HCT116 (cell line): ENCODE measurements at regions not wholly inside any gene's neighbourhood (a gene's known extent, or its start where the extent isn't known, plus 50 kb on each side); places are given as distances from the start of the nearest gene placed in this dataset.

ENCODE experiments used
- ATAC-seq: fragments of 200-7000 bp; cut with Tn5 transposase; 2 replicates; pipeline ENCODE4 v1.9.1; 2020; ENCODE audit warnings: mild to moderate bottlenecking, moderate library complexity
- BruUV-seq: library from RNA; stranded (reverse); fragments of 400-500 nt; replicated peaks from 2 replicates; lab custom pipeline; 2021; lab: Mats Ljungman, UMichigan
- CTCF ChIA-PET: fragments of 300-600 bp; sonication (Branson Sonifier 250); formaldehyde crosslinking; loops from one replicate; lab custom pipeline; 2021; ENCODE audit warnings: antibody characterized with exemption; lab: Charles Lee
- POLR2A ChIA-PET: fragments of 300-600, 350-600 bp; sonication (Branson Sonifier 250); formaldehyde crosslinking; loops from one replicate; lab custom pipeline; 2021; ENCODE audit warnings: antibody characterized with exemption; lab: Charles Lee
- RAD21 ChIA-PET, 2 experiments: fragments of 300-600 bp; sonication (Branson Sonifier 250); formaldehyde crosslinking; loops; one replicate each; lab custom pipeline; 2023; ENCODE audit warnings: low total read pairs in 2 of 2; ENCODE audit not compliant: uncharacterized antibody in 2 of 2, unreplicated experiment in 2 of 2, low non-redundant PET in 1 of 2; lab: Charles Lee
- DNase-seq: peaks from one replicate; pipeline ENCODE4 v3.0.0-alpha.2; 2010; ENCODE audit warnings: low read depth, low spot score
- H2AFZ ChIP-seq: fragments of 200-600 bp; shearing (Covaris generic), sonication (generic); 2 replicates; pipeline ENCODE4 v1.6.1; 2017; ENCODE audit warnings: low read depth, mixed run types, mixed read lengths, antibody characterized with exemption, low read length; ENCODE audit not compliant: poor library complexity, severe bottlenecking
- H3K27ac ChIP-seq: 2 replicates; pipeline ENCODE4 v1.5.1; 2012; ENCODE audit warnings: low read depth, low read length
- H3K27me3 ChIP-seq: fragments of 200-600 bp; sonication (generic); 2 replicates; pipeline ENCODE4 v1.6.1; 2016; ENCODE audit warnings: mixed run types, low read length, mixed read lengths; ENCODE audit not compliant: insufficient read depth
- H3K36me3 ChIP-seq, 2 experiments: fragments of 200-500 bp in 1 of 2; fragments of 200-600 bp in 1 of 2; sonication (Bioruptor generic) in 1 of 2; sonication (generic) in 1 of 2; 2 replicates each; pipeline versions ENCODE4 v1.5.1 to v1.6.1; 2014 to 2016; ENCODE audit warnings: low read length in 2 of 2, inconsistent platforms in 1 of 2, mixed read lengths in 1 of 2, mixed run types in 1 of 2; ENCODE audit not compliant: insufficient read depth in 2 of 2, control insufficient read depth in 1 of 2
- H3K4me1 ChIP-seq, 2 experiments: fragments of 200-600 bp in 1 of 2; sonication (generic) in 1 of 2; 2 replicates each; pipeline versions ENCODE4 v1.5.1 to v1.6.1; 2012 to 2017; ENCODE audit warnings: low read length in 2 of 2, inconsistent platforms in 1 of 2, mild to moderate bottlenecking in 1 of 2, mixed read lengths in 1 of 2, mixed run types in 1 of 2, moderate library complexity in 1 of 2; ENCODE audit not compliant: insufficient read depth in 2 of 2, control insufficient read depth in 1 of 2
- H3K4me2 ChIP-seq: fragments of 200-600 bp; sonication (generic); 2 replicates; pipeline ENCODE4 v1.6.1; 2017; ENCODE audit warnings: mixed run types, low read length, mixed read lengths
- H3K4me3 ChIP-seq, 2 experiments: fragments of 200-600 bp in 1 of 2; sonication (generic) in 1 of 2; replicated peaks in 1 of 2; 2 replicates each; pipeline ENCODE4 v1.5.1; 2011 to 2016; ENCODE audit warnings: low read length in 2 of 2, control low read depth in 1 of 2, low read depth in 1 of 2, mild to moderate bottlenecking in 1 of 2, mixed read lengths in 1 of 2, mixed run types in 1 of 2
- H3K79me2 ChIP-seq: fragments of 200-600 bp; sonication (generic); 2 replicates; pipeline ENCODE4 v1.6.1; 2017; ENCODE audit warnings: mild to moderate bottlenecking, mixed run types, low read length, moderate library complexity, mixed read lengths; ENCODE audit not compliant: insufficient read depth
- H3K9ac ChIP-seq: fragments of 200-600 bp; sonication (generic); 2 replicates; pipeline ENCODE4 v1.6.1; 2016; ENCODE audit warnings: low read length, mixed read lengths
- H3K9me2 ChIP-seq: fragments of 200-600 bp; sonication (generic), shearing (Covaris generic); 2 replicates; pipeline ENCODE4 v1.6.1; 2017; ENCODE audit warnings: mixed run types, mild to moderate bottlenecking, moderate library complexity; ENCODE audit not compliant: insufficient read depth
- H3K9me3 ChIP-seq, 2 experiments: fragments of 200-500 bp in 1 of 2; fragments of 200-600 bp in 1 of 2; sonication (Bioruptor generic) in 1 of 2; sonication (generic) in 1 of 2; 2 replicates each; pipeline ENCODE4 v1.6.1; 2014 to 2017; ENCODE audit warnings: low read length in 2 of 2, mixed read lengths in 2 of 2, inconsistent platforms in 1 of 2, low read depth in 1 of 2, mild to moderate bottlenecking in 1 of 2, mixed run types in 1 of 2, moderate library complexity in 1 of 2; ENCODE audit not compliant: control insufficient read depth in 1 of 2, insufficient read depth in 1 of 2
- H4K20me1 ChIP-seq: fragments of 200-600 bp; sonication (generic), shearing (Covaris generic); 2 replicates; pipeline ENCODE4 v1.6.1; 2017; ENCODE audit warnings: mixed run types, mild to moderate bottlenecking, moderate library complexity; ENCODE audit not compliant: insufficient read depth
- CBX3 ChIP-seq: IDR thresholded peaks from 2 replicates; pipeline ENCODE4 v1.6.1; 2012; ENCODE audit warnings: low read depth
- EZH2phosphoT487 ChIP-seq: fragments of 200-600 bp; IDR thresholded peaks from 2 replicates; pipeline ENCODE4 v1.6.1; 2018; ENCODE audit warnings: antibody characterized with exemption, borderline replicate concordance
- POLR2AphosphoS5 ChIP-seq: IDR thresholded peaks from 2 replicates; pipeline ENCODE4 v1.6.1; 2011; ENCODE audit warnings: mild to moderate bottlenecking, low read depth, low read length, moderate library complexity
- SIN3A ChIP-seq: IDR thresholded peaks from 2 replicates; pipeline ENCODE4 v1.6.1; 2012; ENCODE audit warnings: low read depth
- SRF ChIP-seq: IDR thresholded peaks from 2 replicates; pipeline ENCODE4 v1.6.1; 2012; ENCODE audit warnings: low read depth
- intact Hi-C: fragments of 100-400 bp; cut with micrococcal nuclease; formaldehyde crosslinking; loops from 2 replicates; pipeline ENCODE4 v1.10.0; 2022
- TF ChIP-seq, protein P1 (sequence below): IDR thresholded peaks from 2 replicates; pipeline ENCODE4 v1.6.1; 2012
- TF ChIP-seq, protein P2 (sequence below): IDR thresholded peaks from 2 replicates; pipeline ENCODE4 v1.6.1; 2011; ENCODE audit warnings: mild to moderate bottlenecking, low read length, moderate library complexity; ENCODE audit not compliant: insufficient replicate concordance; ENCODE audit errors: extremely low read depth
- TF ChIP-seq, protein P3 (sequence below): IDR thresholded peaks from 2 replicates; pipeline ENCODE4 v1.6.1; 2012

DNA sequence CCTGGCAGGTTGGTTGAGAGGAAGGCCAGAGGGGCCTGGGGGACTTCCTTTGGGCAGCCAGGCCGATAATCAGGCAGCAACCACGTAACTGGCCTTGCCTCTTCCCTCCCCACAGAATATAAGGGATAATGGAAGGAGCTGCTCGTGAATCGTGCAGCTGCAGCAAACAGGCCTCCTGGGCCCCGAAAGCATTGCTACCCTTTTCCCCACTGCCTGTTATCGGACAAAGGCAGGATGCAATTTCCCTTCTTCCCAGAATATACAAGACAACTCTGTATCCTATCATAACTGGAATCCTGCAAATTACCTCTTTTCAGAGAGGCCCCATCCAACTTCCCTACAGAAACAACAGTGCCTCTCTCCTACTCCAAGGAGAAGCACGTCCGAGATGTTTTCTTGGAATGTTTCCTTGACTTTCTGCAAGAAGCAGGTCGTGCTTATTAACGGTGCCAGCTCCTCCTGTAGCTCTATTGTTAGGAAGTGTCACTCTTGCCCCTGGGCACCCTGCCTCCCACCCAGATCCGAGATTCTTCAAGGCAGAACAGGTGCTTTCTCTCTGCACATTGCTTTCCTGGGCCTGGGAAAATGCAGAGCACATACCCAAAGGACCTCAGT, 106.0 kb upstream of the TIAM1 start:
- CTCF ChIA-PET, result interaction anchor here (0.7 kb wide), 1 partner anchor 9 kb away, joined by 3 read pairs; no protein-coding TSS in a partner anchor
- TF ChIP-seq, protein P1, sequence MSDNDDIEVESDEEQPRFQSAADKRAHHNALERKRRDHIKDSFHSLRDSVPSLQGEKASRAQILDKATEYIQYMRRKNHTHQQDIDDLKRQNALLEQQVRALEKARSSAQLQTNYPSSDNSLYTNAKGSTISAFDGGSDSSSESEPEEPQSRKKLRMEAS, result no peak
- TF ChIP-seq SRF (no peak), CBX3 (no peak), POLR2AphosphoS5 (no peak), SIN3A (no peak), EZH2phosphoT487 (no peak)
- TF ChIP-seq, protein P2, sequence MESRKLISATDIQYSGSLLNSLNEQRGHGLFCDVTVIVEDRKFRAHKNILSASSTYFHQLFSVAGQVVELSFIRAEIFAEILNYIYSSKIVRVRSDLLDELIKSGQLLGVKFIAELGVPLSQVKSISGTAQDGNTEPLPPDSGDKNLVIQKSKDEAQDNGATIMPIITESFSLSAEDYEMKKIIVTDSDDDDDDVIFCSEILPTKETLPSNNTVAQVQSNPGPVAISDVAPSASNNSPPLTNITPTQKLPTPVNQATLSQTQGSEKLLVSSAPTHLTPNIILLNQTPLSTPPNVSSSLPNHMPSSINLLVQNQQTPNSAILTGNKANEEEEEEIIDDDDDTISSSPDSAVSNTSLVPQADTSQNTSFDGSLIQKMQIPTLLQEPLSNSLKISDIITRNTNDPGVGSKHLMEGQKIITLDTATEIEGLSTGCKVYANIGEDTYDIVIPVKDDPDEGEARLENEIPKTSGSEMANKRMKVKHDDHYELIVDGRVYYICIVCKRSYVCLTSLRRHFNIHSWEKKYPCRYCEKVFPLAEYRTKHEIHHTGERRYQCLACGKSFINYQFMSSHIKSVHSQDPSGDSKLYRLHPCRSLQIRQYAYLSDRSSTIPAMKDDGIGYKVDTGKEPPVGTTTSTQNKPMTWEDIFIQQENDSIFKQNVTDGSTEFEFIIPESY, result no peak
- TF ChIP-seq, protein P3, sequence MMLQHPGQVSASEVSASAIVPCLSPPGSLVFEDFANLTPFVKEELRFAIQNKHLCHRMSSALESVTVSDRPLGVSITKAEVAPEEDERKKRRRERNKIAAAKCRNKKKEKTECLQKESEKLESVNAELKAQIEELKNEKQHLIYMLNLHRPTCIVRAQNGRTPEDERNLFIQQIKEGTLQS, result no peak
- DNase-seq, result no peak
- Histone ChIP-seq H4K20me1 (no peaks in the 10 kb centered on the region), H3K9me2 (no peaks in the 10 kb centered on the region), H3K36me3 (no peaks in the 10 kb centered on the region), H2AFZ (no peak overlapping the region), H3K27ac (no peak overlapping the region), H3K4me2 (no peak overlapping the region), H3K27me3 (no peaks in the 10 kb centered on the region), H3K79me2 (no peaks in the 10 kb centered on the region), H3K4me3 (no peak overlapping the region), H3K9ac (no peak overlapping the region), H3K4me1 (no peaks in the 10 kb centered on the region), H3K9me3 (no peaks in the 10 kb centered on the region)
- RAD21 ChIA-PET, result no interaction called here
- intact Hi-C loops, result no loop called here
- POLR2A ChIA-PET, result no interaction called here
- ATAC-seq, result no peak
- BruUV-seq, result no TSS peak
